Heart left ventricle (tissue), 16 donors: ENCODE measurements at regions not wholly inside any gene's neighbourhood (a gene's known extent, or its start where the extent isn't known, plus 50 kb on each side); places are given as distances from the start of the nearest gene placed in this dataset.

Experiments
- ATAC-seq, 4 donors: fragments of 200-7000 bp; cut with Tn5 transposase; one replicate each; pipeline ENCODE4 v1.9.1; 2020 to 2022; ENCODE audit warnings: moderate library complexity in 4 of 4, mild to moderate bottlenecking in 3 of 4, moderate number of reproducible peaks in 1 of 4
- DNase-seq, 5 donors: peaks; one replicate each; pipeline ENCODE4 v3.0.0-alpha.2; 2020
- H3K27ac ChIP-seq, 12 donors: fragments of 200-600 bp; sonication (generic) in 4 of 12; one replicate each; pipeline versions ENCODE4 v1.5.0 to v1.8.0; 2016 to 2022; ENCODE audit warnings: mild to moderate bottlenecking in 2 of 12
- H3K27me3 ChIP-seq, 9 donors: fragments of 200-600 bp; sonication (generic) in 2 of 9; one replicate each; pipeline versions ENCODE4 v1.5.1 to v1.8.0; 2016 to 2022; ENCODE audit warnings: mild to moderate bottlenecking in 3 of 9
- H3K36me3 ChIP-seq, 9 donors: fragments of 200-600 bp; sonication (generic) in 2 of 9; one replicate each; pipeline versions ENCODE4 v1.5.0 to v1.8.0; 2018 to 2022; ENCODE audit warnings: mild to moderate bottlenecking in 2 of 9
- H3K4me1 ChIP-seq, 12 donors: fragments of 200-600 bp; sonication (generic) in 4 of 12; one replicate each; pipeline versions ENCODE4 v1.5.0 to v1.8.0; 2016 to 2022; ENCODE audit warnings: mild to moderate bottlenecking in 3 of 12
- H3K4me3 ChIP-seq, 12 donors: fragments of 200-600 bp; sonication (generic) in 4 of 12; one replicate each; pipeline versions ENCODE4 v1.5.0 to v1.8.0; 2017 to 2022; ENCODE audit warnings: mild to moderate bottlenecking in 9 of 12, moderate library complexity in 4 of 12
- H3K9me3 ChIP-seq, 12 donors: fragments of 200-600 bp; sonication (generic) in 4 of 12; one replicate each; pipeline versions ENCODE4 v1.5.0 to v1.8.0; 2016 to 2022; ENCODE audit warnings: mild to moderate bottlenecking in 1 of 12
- CTCF ChIP-seq, 12 donors: fragments of 200-600 bp; sonication (generic) in 4 of 12; IDR thresholded peaks; one replicate each; pipeline versions ENCODE4 v1.5.0 to v1.8.0; 2018 to 2022; ENCODE audit warnings: antibody characterized with exemption in 12 of 12, mild to moderate bottlenecking in 5 of 12
- POLR2A ChIP-seq, 2 donors: fragments of 450-650 bp; IDR thresholded peaks; one replicate each; pipeline ENCODE4 v1.6.1; 2017; ENCODE audit warnings: antibody characterized with exemption in 2 of 2, mild to moderate bottlenecking in 2 of 2, moderate library complexity in 2 of 2
- WGBS, 4 donors: extraction: QIAGEN DNeasy Blood & Tissue Kit in 2 of 4; methylation state at CpG; one replicate each; pipeline versions ENCODE4 v1.1.5 to v1.1.7; 2013 to 2018; 5-methylcytosine and 5-hydroxymethylcytosine counted together
- intact Hi-C, 10 donors: fragments of 100-400 bp; cut with DNase I; formaldehyde crosslinking; loops; one replicate each; pipeline versions ENCODE4 v1.11.1 to v1.14.2; 2022
- donor health status: ischemic (EF 13 %, LVEDD 7.1; RV severe dilation, severe dysfunction).
- donor health status: healthy with polysubstance abuse.
- donor health status: DM: no; HTN: yes; CAD: no.
- donor health status: DM: no; HTN: no; CAD: no.
- donor health status: ischemic (EF 25% LVEDD 6.9; RV normal size, moderate dysfunction).
- donor health status: ischemic (EF 25% LVEDD 5.7; RV mildly dilated, moderate dysfunction).
- donor health status: healthy.
- donor health status: DM: yes; HTN: yes; CAD: no.
- donor health status: ischemic (EF 35%, LVEDD 5.7; RV mildly dilated, moderate dysfunction).
- donor health status: nonischemic (EF 11% LVEDD 7.7; RV severe dilation, severe dysfunction).
- donor health status: DM: yes; HTN: yes; CAD: no.
- donor health status: PGD.
- donor health status: ischemic (EF 29% LVEDD 5.4; RV normal size, mild dysfunction).
- donor health status: nonischemic (EF 23%, LVEDD 6.1; RV moderate dilation, normal function).

GRCh38 chr16:14329727-14330350 lies 258.7 kb downstream of the MRTFB start:
- Histone ChIP-seq H3K27me3 (no peaks in the 10 kb centered on the region), H3K4me3 (no peak overlapping the region), H3K27ac (no peak overlapping the region), H3K4me1 (peaks cover 0 to 22% (median 10%) of the 10 kb centered on the region in 12 donors), H3K36me3 (peaks cover 0 to 14% (median 0%) of the 10 kb centered on the region in 9 donors), H3K9me3 (no peaks in the 10 kb centered on the region)
- ATAC-seq (no peak), DNase-seq (no peak)
- WGBS, 4 donors = 91 to 94% (median 93%) methylated on average over 3 of the region's 3 CpGs
- no peak for TF ChIP-seq POLR2A (IDR thresholded peaks at IDR 0.05)
- TF ChIP-seq CTCF (IDR thresholded peaks at IDR 0.05) = no peak
- intact Hi-C loops = loop anchor here in 1 of 10 donors (10.0 kb wide), 1 partner anchor 65 kb away; no protein-coding TSS in a partner anchor

GRCh38 chr16:14325502-14326401 lies 254.6 kb downstream of the MRTFB start:
- Histone ChIP-seq H3K9me3 (no peaks in the 10 kb centered on the region), H3K4me3 (no peak overlapping the region), H3K27me3 (no peaks in the 10 kb centered on the region), H3K27ac (peak overlapping the region in 10 of 12 donors; percentile 5 to 75 (median 44)), H3K36me3 (peaks cover 0 to 14% (median 0%) of the 10 kb centered on the region in 9 donors), H3K4me1 (peaks cover 0 to 29% (median 12%) of the 10 kb centered on the region in 12 donors)
- DNase-seq (peak in 2 of 5 donors; percentile 19 to 31), ATAC-seq (peak; percentile 33 to 64 (median 53))
- WGBS, 4 donors = 54 to 62% (median 60%) methylated on average over 16 of the region's 16 CpGs
- TF ChIP-seq CTCF (IDR thresholded peaks at IDR 0.05) (no peak), POLR2A (IDR thresholded peaks at IDR 0.05) (no peak)
- intact Hi-C loops = no loop called here

GRCh38 chr16:14324581-14324980 lies 253.5 kb downstream of the MRTFB start:
- intact Hi-C loops = no loop called here
- 52 to 65% (median 57%) methylated on average over 7 of the region's 7 CpGs for WGBS, 4 donors
- Histone ChIP-seq H3K36me3 (peaks cover 0 to 13% (median 0%) of the 10 kb centered on the region in 9 donors), H3K27me3 (no peaks in the 10 kb centered on the region), H3K9me3 (no peaks in the 10 kb centered on the region), H3K4me1 (peaks cover 0 to 36% (median 14%) of the 10 kb centered on the region in 12 donors), H3K4me3 (no peak overlapping the region), H3K27ac (peak overlapping the region in 3 of 12 donors; percentile 33 to 75 (median 45))
- ATAC-seq (no peak), DNase-seq (no peak)
- TF ChIP-seq POLR2A (IDR thresholded peaks at IDR 0.05) (no peak), CTCF (IDR thresholded peaks at IDR 0.05) (no peak)

- Histone ChIP-seq H3K36me3 (peaks cover 0 to 2% (median 0%) of the 10 kb centered on the region in 9 donors), H3K4me3 (no peak overlapping the region), H3K27ac (peak overlapping the region in 7 of 12 donors; percentile 13 to 71 (median 44)), H3K27me3 (no peaks in the 10 kb centered on the region), H3K4me1 (peaks cover 0 to 39% (median 14%) of the 10 kb centered on the region in 12 donors), H3K9me3 (no peaks in the 10 kb centered on the region)
- ATAC-seq = no peak
- no peak for DNase-seq
- TF ChIP-seq CTCF (IDR thresholded peaks at IDR 0.05) (no peak), POLR2A (IDR thresholded peaks at IDR 0.05) (no peak)
- WGBS, 4 donors = 85 to 92% (median 89%) methylated on average over 9 of the region's 9 CpGs
- intact Hi-C loops = no loop called here
These were observed 251.1 kb downstream of the MRTFB start for GRCh38 chr16:14322186-14322585.
